ENCODE measurements at regions not wholly inside any gene's neighbourhood (a gene's known extent, or its start where the extent isn't known, plus 50 kb on each side); places are given as distances from the start of the nearest gene placed in this dataset.

DNA sequence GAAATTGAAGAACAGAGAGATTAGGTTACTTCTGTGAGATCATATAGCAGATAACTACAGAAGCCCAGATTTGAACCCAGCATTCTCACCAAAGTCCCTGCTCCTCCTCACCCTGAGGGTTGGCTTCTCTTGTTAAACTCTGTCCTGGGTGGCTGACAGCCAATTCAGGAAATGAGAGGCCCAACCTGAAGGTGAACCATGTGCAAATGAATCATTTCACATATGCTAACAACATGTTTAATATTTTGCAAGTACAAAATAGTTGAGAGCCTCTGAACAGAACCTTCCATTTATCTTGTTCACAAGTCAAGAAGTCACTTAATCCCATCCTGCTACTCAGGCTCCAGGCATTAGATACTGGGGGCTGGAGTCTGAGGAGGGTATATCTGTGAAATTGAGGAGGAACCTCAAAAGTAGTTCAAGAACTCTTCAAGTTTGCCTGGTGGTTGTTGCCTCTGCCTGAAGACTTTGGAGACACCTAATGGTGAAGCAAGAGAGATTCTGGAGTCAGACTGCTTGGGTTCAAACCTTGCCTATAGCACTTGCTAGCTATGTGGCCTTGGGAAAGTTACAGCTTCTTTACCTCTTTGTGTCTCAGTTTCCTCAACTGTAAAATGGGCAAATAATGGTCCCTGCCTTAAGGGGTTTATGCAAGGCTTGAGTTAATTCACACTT is 564.0 kb downstream of the PSAT1 start:
- no peak for DNase-seq

DNA sequence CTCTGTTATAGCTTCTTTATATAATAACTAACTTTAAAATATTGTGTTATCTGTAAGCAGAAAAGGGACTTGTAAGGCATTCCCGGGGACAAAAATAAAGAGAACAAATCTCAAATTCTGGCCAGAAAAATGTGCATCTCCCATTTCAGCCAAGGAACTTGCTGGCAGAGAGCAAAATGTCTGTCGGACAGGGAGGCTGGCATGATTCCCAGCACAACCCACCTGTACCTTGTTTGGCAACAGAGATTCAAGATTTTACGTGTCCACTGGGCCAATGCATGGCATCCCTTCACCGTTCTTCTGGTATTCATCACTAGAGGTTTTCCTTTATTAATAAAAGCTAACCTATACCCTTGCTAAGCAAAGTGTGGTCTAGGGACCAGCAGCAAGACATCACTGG is 566.6 kb downstream of the PSAT1 start:
- DNase-seq = no peak

DNA sequence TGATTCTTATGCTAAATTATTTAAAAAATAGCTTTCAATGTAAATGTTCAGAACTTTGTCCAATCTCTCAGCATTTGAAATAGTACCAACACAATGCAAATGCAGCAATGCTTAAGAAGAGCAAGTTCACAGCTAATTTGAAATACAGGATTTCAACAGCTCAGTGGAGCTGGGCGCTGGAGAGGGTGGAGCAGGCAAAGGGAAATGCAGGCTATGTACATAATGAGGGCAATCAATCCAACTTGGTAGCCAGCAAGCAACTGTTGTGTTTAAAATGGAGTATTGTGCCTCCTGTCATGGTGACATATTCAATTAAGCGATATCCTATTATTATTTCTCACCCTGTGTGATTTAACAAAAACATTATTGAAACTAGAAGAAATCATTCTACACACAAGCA is 568.8 kb downstream of the PSAT1 start:
- DNase-seq = no peak

DNA sequence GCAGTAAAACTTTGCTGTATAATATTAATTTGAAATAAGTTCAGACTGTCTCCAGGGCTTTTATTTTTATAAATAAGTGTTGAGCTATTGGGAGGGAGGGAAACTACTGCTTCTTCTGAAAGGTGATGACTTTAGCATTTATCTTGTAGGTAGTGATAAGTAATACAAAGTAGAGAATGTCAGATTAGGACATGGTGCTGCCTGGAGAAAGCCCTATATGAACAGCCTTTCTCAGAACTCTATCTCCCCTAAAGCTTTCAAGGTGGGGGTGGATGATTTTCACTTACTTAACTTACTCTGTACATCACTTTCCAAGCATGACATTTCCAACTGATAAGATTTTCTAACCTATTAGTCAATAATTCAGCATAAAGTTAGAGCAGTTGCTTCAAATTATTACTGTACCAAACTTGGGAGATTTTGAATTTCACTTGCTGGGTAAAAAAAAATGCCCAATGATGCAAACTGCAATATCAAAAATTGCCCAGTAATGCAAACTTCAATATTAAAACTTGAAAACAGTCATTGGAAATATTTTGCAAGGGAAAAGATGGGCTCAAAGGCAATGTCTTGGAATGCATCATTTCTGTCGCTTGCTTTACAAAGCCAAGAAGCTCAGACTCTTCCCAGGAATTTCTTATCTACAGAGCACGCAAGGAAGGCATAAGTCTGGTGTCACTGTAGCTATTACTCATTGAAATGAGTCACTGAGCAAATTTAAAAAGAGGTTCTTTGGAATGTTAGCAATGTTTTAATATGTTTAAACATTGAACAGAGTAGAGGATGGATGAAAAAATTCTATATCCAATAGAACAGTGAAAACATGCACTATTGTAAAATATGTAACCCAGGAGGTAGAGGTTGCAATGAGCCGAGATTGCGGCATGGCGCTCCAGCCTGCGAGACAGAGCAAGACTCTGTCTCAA is 569.5 kb downstream of the PSAT1 start:
- DNase-seq = no peak

DNA sequence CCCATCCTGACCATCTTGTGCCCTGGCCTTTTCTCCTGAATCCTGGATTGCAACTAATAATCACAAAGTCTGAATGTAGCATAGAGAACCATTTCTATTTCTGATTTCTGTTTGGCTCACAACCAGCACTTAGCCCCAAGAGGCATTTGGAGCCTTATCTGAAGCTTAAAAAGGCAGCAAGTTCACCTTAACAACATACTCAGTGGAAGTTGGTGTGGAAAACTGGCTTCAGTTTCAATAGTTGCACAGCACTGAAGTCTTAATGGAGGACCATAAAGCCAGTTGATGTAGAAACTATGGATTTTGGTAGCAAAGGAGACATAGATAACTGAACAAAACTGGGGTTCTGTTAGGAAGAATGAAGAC is 574.1 kb downstream of the PSAT1 start:
- DNase-seq = no peak

DNA sequence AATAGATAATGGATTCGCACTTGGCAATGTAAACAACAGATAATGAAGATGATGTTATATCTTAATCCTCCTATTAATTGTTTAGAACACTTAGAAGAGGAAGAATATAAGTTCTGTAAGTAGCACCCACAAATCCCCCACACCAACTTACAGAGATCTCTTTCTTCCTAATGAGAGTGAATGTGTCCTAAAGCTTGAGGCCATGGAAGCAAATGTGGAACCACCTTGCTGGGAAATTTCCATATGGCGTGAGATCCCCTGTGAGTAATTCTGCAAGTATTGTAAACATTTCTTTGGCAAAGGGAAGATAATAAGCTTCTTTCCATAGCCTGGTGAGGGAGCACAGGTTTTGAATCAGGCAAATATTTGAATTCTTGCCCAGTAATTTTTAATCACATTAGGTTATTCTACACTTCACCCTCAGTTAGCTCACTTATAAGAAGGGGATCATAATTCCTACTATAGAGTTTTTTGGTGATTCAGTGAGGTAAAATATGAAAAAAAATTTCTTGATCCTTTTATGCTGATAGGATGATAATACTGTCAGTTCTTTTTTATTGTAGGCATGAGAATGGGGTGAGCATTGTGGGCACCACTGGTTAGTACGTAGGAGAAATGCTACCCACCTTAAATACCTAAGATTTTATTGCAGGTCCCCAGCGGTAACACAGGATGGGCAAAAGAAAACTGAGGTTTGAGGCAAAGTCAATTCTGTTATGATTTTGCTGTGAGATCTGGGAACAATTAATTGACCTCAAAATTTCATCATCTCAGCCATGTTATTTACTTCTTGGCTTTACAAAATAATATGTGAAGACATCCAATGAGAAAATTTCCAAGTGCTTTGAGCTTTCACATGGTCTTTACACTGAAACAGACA is 574.8 kb downstream of the PSAT1 start:
- DNase-seq = no peak

DNA sequence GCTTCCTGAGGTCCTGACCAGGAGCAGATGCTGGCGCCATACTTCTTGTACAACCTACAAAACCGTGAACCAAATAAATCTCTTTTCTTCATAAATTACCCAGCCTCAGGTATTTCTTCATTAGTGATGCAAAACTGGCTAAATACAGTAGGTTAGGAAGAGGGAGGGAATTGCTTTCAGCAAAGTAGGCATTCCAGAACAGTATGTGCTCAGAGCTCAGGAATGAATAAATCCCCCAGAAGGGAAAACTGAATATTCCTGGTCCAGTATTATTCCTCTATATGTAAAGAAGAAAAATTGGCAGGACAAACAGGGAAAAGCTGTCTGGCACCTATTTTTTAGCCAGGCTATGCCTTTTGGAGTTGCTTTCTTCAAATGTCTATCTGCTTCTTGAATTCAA is 577.1 kb downstream of the PSAT1 start:
- DNase-seq = no peak

DNA sequence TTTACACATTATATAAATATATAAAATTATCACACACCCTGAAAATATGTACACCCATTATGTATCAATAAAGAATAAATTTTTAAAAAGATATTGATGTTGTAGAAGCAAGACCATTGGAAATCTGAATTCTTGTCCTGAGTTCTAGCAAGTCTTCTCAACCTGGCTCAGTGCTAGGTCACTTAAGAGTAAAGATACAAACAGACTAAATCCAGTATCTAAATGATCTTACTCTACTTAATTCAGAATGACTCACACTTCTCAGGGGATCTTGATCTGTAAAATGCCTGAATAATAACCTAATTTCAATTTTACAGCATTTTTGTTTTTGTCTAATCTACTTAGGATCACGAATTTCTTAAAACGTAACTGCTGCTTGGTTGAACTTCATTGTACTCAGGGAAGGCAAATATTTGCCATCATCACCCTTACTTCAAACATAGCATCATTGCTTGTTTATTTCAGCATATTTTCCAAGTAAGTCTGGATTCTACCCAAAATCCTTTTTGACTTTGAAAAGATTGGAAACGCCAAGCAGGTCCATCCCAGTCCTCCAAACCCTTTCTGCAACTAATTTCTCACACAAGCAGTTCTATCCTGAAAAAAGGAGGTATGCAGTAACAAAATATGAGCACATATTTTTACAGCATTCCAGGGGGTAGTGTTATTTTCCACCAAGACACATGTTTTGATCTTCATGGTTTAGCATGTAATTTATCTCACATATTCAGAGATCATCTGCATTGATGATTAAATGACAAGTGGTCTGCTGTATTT is 582.6 kb downstream of the PSAT1 start:
- DNase-seq = no peak

DNA sequence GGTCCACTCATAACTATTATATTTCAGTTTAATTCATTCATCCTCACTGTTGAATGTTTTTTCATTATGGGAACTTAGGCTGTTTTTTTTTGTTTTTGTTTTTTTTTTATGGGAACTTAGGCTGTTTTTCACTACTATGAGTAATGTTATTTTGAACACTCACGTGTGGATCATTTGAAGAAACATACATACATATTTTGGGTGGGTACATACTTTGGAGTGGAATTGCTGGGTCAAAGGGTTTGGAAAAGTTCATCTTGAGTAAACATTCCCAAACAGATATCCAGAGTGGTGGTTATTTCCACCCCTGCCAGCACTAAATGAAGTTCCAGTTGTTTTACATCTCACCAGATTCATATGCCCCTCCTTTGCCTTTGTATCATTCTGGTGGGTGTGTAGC is 584.4 kb downstream of the PSAT1 start:
- DNase-seq = no peak

DNA sequence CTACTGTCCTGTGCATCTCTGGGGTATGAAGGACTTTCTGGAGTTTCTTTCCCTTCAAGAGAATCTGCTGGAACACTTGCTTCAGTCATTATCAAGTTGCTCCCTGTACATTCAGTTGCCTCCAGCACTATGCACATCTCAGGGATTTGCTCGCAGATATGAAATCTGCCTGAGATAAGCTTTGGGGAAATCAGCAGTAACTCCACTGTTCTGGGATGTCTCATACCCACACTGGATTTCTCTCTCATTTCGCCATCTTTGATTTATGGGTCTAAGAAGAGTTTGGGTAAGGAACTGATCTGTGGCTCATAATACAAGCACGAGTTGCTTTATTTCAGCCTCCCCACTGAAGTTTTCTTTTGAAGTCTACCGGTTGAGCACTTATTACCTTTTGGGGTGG is 585.6 kb downstream of the PSAT1 start:
- DNase-seq = no peak

DNA sequence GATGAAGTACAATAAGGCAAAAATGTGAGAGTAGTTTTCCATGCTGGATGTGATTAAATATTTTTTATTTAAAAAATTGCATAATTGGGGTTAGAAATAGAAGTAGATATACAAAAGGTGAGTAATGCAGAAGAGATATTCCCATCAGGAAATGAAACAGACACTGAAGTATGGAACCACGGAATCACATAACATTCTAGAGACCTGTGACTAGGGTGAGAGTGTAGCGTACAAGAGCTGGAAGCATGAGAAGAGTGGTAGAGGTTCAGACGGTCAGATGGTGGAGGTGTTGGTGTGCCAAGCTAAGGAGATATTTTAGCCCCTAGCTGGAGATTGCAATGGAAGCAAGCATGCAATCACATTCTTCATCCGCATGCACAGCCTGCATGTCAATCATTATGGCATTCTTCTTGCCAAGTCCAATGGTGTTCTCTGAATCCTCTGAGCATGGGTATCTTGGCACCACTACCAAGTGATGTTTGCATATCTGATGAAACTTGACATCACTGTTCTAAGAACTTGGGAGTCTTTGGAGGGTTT is 587.8 kb downstream of the PSAT1 start:
- no peak for DNase-seq

DNA sequence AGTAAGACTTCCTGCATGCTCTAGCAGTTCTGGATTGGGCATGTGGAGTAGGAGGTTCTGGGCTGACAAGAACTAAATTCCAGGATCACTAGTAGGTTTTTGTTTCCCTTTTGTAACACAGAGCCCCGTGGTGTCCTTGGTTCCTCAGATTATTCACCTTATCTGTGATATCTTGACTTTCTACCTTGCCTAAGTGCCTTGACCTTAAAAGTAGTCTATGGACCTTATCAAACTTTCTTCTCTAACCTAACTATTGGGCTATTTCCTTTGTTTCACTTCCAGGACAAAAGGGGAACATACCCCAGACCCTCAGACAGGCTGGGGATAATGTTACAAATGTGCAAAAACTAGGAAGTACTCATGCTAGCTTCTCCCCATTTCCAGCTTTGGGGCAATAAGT is 595.3 kb downstream of the PSAT1 start:
- no peak for DNase-seq

DNA sequence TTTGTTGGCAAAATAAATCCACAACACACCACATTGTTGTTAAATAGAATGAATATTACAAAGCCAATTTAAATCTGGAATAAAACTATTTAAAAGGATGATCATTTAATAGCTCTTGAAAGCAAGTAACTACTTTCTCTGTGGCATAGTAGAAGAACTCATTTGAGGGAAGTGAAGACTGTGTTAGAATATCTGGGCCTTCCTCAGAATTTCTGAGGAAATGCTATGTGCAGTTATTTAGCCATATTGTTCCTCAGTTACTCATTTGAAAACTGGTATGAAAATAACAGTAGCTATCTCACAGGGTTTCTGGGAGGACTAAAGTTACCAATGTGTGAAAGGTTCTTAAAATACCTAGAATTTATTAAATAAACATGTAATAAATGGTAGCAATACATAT is 595.8 kb downstream of the PSAT1 start:
- no peak for DNase-seq

DNA sequence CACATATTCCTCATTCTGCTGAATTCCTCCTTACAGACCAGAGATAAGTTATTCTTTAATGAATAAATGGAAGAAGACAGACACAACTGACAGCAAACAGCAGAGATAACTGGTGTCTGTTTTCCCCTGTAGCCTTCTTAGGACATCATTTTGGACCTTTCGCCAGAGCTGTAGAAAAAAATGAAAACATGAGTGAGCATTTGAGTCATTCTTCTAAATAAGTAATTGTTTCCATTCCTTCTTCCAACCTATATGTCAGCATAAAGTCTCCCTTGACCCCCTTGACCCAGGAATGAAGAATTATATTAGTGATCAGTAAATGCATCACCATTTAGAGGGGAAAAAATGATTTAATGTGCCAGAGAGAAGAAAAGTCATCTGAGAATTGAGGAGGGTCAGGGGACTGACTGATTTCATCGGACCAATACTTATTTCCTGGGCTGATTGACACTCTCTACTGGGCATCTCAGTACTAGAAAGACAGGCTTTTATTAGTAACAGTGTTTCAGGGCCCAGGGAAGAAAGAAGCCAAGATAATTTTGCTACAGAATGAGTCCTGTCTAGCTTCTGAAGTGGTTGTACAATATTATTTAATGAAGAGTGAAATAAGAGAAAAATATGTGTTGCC is 597.0 kb downstream of the PSAT1 start:
- no peak for DNase-seq

DNA sequence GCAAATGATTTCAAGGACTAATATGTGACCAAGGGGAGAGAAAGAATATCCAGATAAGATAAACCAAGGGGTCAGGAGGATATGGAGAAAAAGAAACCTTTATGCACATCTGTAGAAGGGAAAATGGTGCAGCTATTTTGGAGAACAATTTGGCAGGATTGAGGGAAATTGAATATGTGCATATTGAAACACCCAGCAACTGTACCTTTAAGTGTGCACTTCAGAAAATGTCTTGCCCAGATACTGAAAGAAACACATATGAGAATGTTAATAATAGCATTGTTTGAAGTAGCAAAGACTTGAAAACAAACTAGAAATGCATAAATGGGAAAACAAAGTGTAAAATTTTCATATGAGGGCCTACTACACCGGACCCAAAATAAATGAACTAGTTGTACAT is 599.6 kb downstream of the PSAT1 start:
- no peak for DNase-seq

DNA sequence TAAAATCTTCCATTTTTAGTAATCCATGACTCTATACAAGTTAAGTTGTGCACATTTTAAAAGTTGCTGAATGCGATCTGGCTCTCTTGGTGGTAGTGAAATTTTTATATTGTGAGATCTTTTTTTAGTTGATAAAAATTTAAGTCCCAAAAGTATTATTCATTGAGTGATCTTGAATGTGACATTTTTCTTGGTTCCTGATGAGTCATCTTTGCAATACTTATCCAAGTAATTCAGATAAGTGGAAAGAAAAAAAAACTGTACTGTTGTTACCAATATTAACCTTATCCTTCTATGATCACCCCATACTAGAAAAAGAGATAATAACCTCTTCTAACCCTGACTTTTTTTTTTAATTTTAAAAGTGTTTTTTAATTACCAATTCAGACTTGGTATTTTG is 601.3 kb downstream of the PSAT1 start:
- no peak for DNase-seq

DNA sequence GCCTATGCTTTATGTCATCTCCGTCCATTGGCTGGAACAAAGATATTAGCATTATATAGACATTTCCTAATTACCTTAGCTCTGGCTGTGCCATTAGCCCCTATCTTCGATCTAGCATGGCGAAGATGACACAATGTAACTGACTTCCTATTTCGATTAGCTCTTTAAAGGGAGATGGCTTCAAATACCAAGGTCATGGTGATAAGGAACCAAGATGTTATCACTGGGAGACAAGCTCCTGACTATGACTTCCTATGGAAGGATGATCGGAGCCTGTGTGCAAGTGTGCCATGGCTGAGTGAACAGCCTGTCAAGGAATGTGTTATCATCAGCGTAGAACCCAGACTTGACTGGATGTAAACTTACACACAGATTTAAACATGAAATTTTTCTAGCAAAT is 602.1 kb downstream of the PSAT1 start:
- DNase-seq = no peak

DNA sequence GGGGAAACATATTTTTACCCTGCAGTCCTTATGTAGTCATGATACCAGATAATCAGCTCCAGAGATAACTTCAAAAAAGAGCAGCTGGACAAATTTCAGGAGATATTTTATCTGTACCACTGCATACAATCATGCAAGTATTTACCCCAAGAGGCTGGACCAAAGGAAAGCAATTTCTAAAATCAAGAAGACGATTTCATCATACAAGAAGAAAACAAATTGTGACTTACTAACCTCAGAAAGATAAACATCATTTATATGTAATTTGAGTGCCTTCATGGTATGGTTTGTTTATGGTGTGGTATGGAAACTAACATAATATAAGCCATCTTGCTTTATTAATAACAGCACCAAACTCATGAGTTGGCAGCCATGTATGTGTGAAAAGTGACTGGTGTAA is 603.6 kb downstream of the PSAT1 start:
- no peak for DNase-seq

DNA sequence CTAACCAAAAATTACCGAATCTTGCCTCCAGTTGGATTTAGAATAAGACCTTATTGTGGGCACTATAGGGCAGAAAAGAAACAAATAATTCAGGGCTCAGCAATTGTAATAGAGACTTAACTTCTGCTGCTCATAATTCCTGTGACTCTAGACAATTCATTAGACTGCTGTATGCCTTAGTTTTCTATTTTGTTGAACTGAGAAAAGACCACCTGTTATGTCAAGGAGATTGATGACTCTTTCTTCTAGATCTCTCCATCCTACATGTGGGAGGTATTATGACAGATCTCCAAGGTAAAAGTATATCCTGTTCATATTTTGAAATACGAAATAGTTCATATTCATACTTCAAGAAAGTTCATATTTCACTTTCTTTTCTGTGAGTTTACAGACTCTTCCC is 605.1 kb downstream of the PSAT1 start:
- no peak for DNase-seq

DNA sequence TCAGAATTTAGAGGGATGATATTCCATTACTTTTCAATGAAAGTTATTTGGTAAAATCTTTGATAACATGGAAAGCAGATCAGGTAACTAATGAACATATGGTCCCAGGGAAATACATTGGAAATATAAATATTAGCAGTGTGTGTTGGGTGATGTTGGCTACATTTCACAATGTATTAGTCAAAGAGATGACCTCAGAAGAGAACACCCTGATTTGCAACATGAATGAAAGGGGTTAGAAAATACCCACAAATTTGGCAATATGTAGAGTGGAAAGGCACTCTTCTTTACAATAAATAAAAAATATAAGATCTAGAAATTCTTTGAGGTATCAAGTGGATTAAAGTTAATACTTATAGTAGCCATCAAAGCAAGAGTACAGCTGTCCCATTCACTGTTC is 606.7 kb downstream of the PSAT1 start:
- no peak for DNase-seq

DNA sequence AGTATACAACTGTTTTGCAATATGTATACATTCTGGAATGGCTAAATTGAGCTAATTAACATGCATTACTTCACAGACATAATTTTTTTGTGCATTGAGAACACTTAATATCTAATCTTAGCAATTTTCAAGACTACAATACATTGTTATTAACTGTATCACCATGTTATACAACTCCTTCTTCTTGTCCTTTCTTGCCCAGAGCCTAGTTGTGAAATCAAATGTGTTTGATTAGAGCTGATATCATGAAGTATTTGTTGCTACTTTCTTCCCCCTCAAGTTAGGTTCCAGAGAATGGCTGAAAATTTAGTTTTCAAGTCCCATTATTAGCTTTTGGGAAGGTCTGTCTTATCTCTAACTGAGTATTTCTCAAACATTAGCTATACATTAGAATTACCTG is 607.8 kb downstream of the PSAT1 start:
- no peak for DNase-seq
